Jurkat, Clone E6-1 (cell line): ENCODE measurements at regions not wholly inside any gene's neighbourhood (a gene's known extent, or its start where the extent isn't known, plus 50 kb on each side); places are given as distances from the start of the nearest gene placed in this dataset.
"Not testable (repeated sequence)": the region's sequence is repeated elsewhere in the genome, so short reads cannot be mapped to it uniquely, and the experiment has no call there.

Experiments
- DNase-seq: peaks from one replicate; pipeline ENCODE4 v3.0.0-alpha.2; 2011; ENCODE audit warnings: low read depth, low spot score
- H3K4me3 ChIP-seq: 2 replicates; pipeline ENCODE4 v1.5.1; 2011; ENCODE audit warnings: mild to moderate bottlenecking, low read length, control low read depth, moderate library complexity

GRCh38 chr2:57181315-57182038 is 865.1 kb upstream of the VRK2 start:
- H3K4me3 ChIP-seq, result no peak overlapping the region
- no peak for DNase-seq

GRCh38 chr2:57182916-57183315 is 863.7 kb upstream of the VRK2 start:
- no peak overlapping the region for H3K4me3 ChIP-seq
- no peak for DNase-seq

- DNase-seq, result no peak
- no peak overlapping the region for H3K4me3 ChIP-seq
These were observed 861.0 kb upstream of the VRK2 start for GRCh38 chr2:57185568-57185967.

- no peak for DNase-seq
- H3K4me3 ChIP-seq, result no peak overlapping the region
These were observed 856.6 kb upstream of the VRK2 start for GRCh38 chr2:57190007-57190406.

- no peak for DNase-seq
- H3K4me3 ChIP-seq, result no peak overlapping the region
These were observed 846.9 kb upstream of the VRK2 start for GRCh38 chr2:57199663-57200062.

- H3K4me3 ChIP-seq, result no peak overlapping the region
- no peak for DNase-seq
These were observed 842.2 kb upstream of the VRK2 start for GRCh38 chr2:57204364-57204763.

- H3K4me3 ChIP-seq, result no peak overlapping the region
- no peak for DNase-seq
These were observed 841.4 kb upstream of the VRK2 start for GRCh38 chr2:57205241-57205640.

- no peak for DNase-seq
- H3K4me3 ChIP-seq, result no peak overlapping the region
These were observed 839.4 kb upstream of the VRK2 start for GRCh38 chr2:57207191-57207590.

GRCh38 chr2:57209799-57210198 is 836.8 kb upstream of the VRK2 start:
- H3K4me3 ChIP-seq, result no peak overlapping the region
- DNase-seq, result no peak

GRCh38 chr2:57210855-57211254 is 835.8 kb upstream of the VRK2 start:
- no peak for DNase-seq

GRCh38 chr2:57217013-57217412 is 829.6 kb upstream of the VRK2 start:
- no peak for DNase-seq
- no peak overlapping the region for H3K4me3 ChIP-seq

More at GRCh38 chr2:57210855-57211254, 835.8 kb upstream of the VRK2 start:
- no peak overlapping the region for H3K4me3 ChIP-seq

GRCh38 chr2:57218206-57218605 is 828.4 kb upstream of the VRK2 start:
- DNase-seq, result no peak
- no peak overlapping the region for H3K4me3 ChIP-seq

- not testable (repeated sequence) for H3K4me3 ChIP-seq, DNase-seq
These were observed 816.9 kb upstream of the VRK2 start for GRCh38 chr2:57229706-57230105.

- DNase-seq, H3K4me3 ChIP-seq: not testable (repeated sequence)
These were observed 814.3 kb upstream of the VRK2 start for GRCh38 chr2:57232341-57232740.

GRCh38 chr2:57251495-57251894 is 795.1 kb upstream of the VRK2 start:
- H3K4me3 ChIP-seq, result not testable (repeated sequence)

GRCh38 chr2:57276408-57276807 is 770.2 kb upstream of the VRK2 start:
- H3K4me3 ChIP-seq, DNase-seq: not testable (repeated sequence)

More at GRCh38 chr2:57251495-57251894, 795.1 kb upstream of the VRK2 start:
- not testable (repeated sequence) for DNase-seq

- DNase-seq, result peak; percentile 5
- H3K4me3 ChIP-seq, result no peak overlapping the region
These were observed 768.2 kb upstream of the VRK2 start for GRCh38 chr2:57278451-57278850.

- H3K4me3 ChIP-seq, result no peak overlapping the region
- DNase-seq, result no peak
These were observed 755.4 kb upstream of the VRK2 start for GRCh38 chr2:57291209-57291608.

GRCh38 chr2:57296795-57297517 is 749.6 kb upstream of the VRK2 start:
- no peak overlapping the region for H3K4me3 ChIP-seq
- DNase-seq, result no peak

GRCh38 chr2:57313678-57314077 is 732.9 kb upstream of the VRK2 start:
- no peak for DNase-seq
- H3K4me3 ChIP-seq, result no peak overlapping the region

- no peak for DNase-seq
- H3K4me3 ChIP-seq, result no peak overlapping the region
These were observed 731.9 kb upstream of the VRK2 start for GRCh38 chr2:57314682-57315081.
